ENCODE measurements at regions not wholly inside any gene's neighbourhood (a gene's known extent, or its start where the extent isn't known, plus 50 kb on each side); places are given as distances from the start of the nearest gene placed in this dataset.

GRCh38 chr18:30175061-30175574 lies 867.4 kb downstream of the DSC3 start:
- BruUV-seq (replicated peaks), result no TSS peak
- Mint-ChIP-seq H3K27ac (ENCODE audit: low read depth, unreplicated experiment) (no peak overlapping the region), H3K4me3 (ENCODE audit: unreplicated experiment) (no peak overlapping the region), H3K9me3 (ENCODE audit: unreplicated experiment) (peaks cover 6% of the 10 kb centered on the region), H3K27me3 (ENCODE audit: insufficient read depth, unreplicated experiment) (no peaks in the 10 kb centered on the region), H3K36me3 (ENCODE audit: insufficient read depth, unreplicated experiment) (no peaks in the 10 kb centered on the region), H3K4me1 (ENCODE audit: insufficient read depth, unreplicated experiment) (peaks cover 8% of the 10 kb centered on the region)
- no peak for DNase-seq (ENCODE audit: unreplicated experiment)
- intact Hi-C loops (cut with micrococcal nuclease), result no loop called here
- TF ChIP-seq CTCF (IDR thresholded peaks at IDR 0.05; ENCODE audit: unreplicated experiment), result no peak
- ChIA-PET CTCF (interaction anchor here (0.7 to 1.6 kb wide), 2 partner anchors 17 to 147 kb away, joined by 3 read pairs; no protein-coding TSS in a partner anchor), POLR2A (interaction anchor here (0.7 kb wide), 1 partner anchor 826 kb away, joined by 3 read pairs; no protein-coding TSS in a partner anchor)

GRCh38 chr18:30163573-30163972 lies 879.0 kb downstream of the DSC3 start:
- H3K9me3 Mint-ChIP-seq (ENCODE audit: unreplicated experiment), result peaks cover 9% of the 10 kb centered on the region

GRCh38 chr18:30160124-30160523 lies 882.4 kb downstream of the DSC3 start:
- no peak overlapping the region for H3K4me3 Mint-ChIP-seq (ENCODE audit: unreplicated experiment)
- ChIA-PET CTCF (no interaction called here), POLR2A (no interaction called here)
- no TSS peak for BruUV-seq (replicated peaks)
- no peak for TF ChIP-seq CTCF (IDR thresholded peaks at IDR 0.05; ENCODE audit: unreplicated experiment)
- H3K9me3 Mint-ChIP-seq (ENCODE audit: unreplicated experiment), result no peaks in the 10 kb centered on the region
- H3K27ac Mint-ChIP-seq (ENCODE audit: low read depth, unreplicated experiment), result no peak overlapping the region
- H3K36me3 Mint-ChIP-seq (ENCODE audit: insufficient read depth, unreplicated experiment), result no peaks in the 10 kb centered on the region
- no peaks in the 10 kb centered on the region for H3K4me1 Mint-ChIP-seq (ENCODE audit: insufficient read depth, unreplicated experiment)
- DNase-seq (ENCODE audit: unreplicated experiment), result no peak
- intact Hi-C loops (cut with micrococcal nuclease), result no loop called here
- no peaks in the 10 kb centered on the region for H3K27me3 Mint-ChIP-seq (ENCODE audit: insufficient read depth, unreplicated experiment)

More at GRCh38 chr18:30163573-30163972, 879.0 kb downstream of the DSC3 start:
- no peaks in the 10 kb centered on the region for H3K27me3 Mint-ChIP-seq (ENCODE audit: insufficient read depth, unreplicated experiment)
- ChIA-PET CTCF (no interaction called here), POLR2A (no interaction called here)
- H3K4me1 Mint-ChIP-seq (ENCODE audit: insufficient read depth, unreplicated experiment), result no peaks in the 10 kb centered on the region
- H3K4me3 Mint-ChIP-seq (ENCODE audit: unreplicated experiment), result no peak overlapping the region
- no peak for DNase-seq (ENCODE audit: unreplicated experiment)
- BruUV-seq (replicated peaks), result no TSS peak
- H3K36me3 Mint-ChIP-seq (ENCODE audit: insufficient read depth, unreplicated experiment), result no peaks in the 10 kb centered on the region
- intact Hi-C loops (cut with micrococcal nuclease), result no loop called here
- TF ChIP-seq CTCF (IDR thresholded peaks at IDR 0.05; ENCODE audit: unreplicated experiment), result no peak
- no peak overlapping the region for H3K27ac Mint-ChIP-seq (ENCODE audit: low read depth, unreplicated experiment)

- TF ChIP-seq CTCF (IDR thresholded peaks at IDR 0.05; ENCODE audit: unreplicated experiment), result no peak
- ChIA-PET POLR2A (no interaction called here), CTCF (no interaction called here)
- Mint-ChIP-seq H3K27me3 (ENCODE audit: insufficient read depth, unreplicated experiment) (no peaks in the 10 kb centered on the region), H3K4me3 (ENCODE audit: unreplicated experiment) (no peak overlapping the region), H3K9me3 (ENCODE audit: unreplicated experiment) (no peaks in the 10 kb centered on the region), H3K27ac (ENCODE audit: low read depth, unreplicated experiment) (no peak overlapping the region), H3K36me3 (ENCODE audit: insufficient read depth, unreplicated experiment) (no peaks in the 10 kb centered on the region), H3K4me1 (ENCODE audit: insufficient read depth, unreplicated experiment) (no peaks in the 10 kb centered on the region)
- no peak for DNase-seq (ENCODE audit: unreplicated experiment)
- no TSS peak for BruUV-seq (replicated peaks)
- intact Hi-C loops (cut with micrococcal nuclease), result no loop called here
These were observed 891.8 kb downstream of the DSC3 start for GRCh38 chr18:30150586-30151250.

Data from MCF 10A (cell line).